A204.1 (cell line): ENCODE measurements at regions not wholly inside any gene's neighbourhood (a gene's known extent, or its start where the extent isn't known, plus 50 kb on each side); places are given as distances from the start of the nearest gene placed in this dataset.
"Not testable (repeated sequence)": the region's sequence is repeated elsewhere in the genome, so short reads cannot be mapped to it uniquely, and the experiment has no call there.

Source experiments
- FAIRE-seq: peaks from 2 replicates; lab custom pipeline; 2012; peaks lifted over from hg19 to GRCh38; lab: Jason Lieb, UNC

- no peak for FAIRE-seq
These were observed 573.1 kb downstream of the ZNF608 start for GRCh38 chr5:124173386-124173785.

GRCh38 chr5:124172389-124173003, 573.9 kb downstream of the ZNF608 start:
- no peak for FAIRE-seq

- not testable (repeated sequence) for FAIRE-seq
These were observed 578.3 kb downstream of the ZNF608 start for GRCh38 chr5:124168093-124168492.

GRCh38 chr5:124162767-124163532, 583.5 kb downstream of the ZNF608 start:
- no peak for FAIRE-seq

GRCh38 chr5:124161266-124161665, 585.2 kb downstream of the ZNF608 start:
- FAIRE-seq = no peak

GRCh38 chr5:124160265-124160664, 586.2 kb downstream of the ZNF608 start:
- no peak for FAIRE-seq

GRCh38 chr5:124157320-124157719, 589.1 kb downstream of the ZNF608 start:
- no peak for FAIRE-seq

GRCh38 chr5:124156415-124156996, 589.9 kb downstream of the ZNF608 start:
- FAIRE-seq = no peak

- no peak for FAIRE-seq
These were observed 591.7 kb downstream of the ZNF608 start for GRCh38 chr5:124154714-124155113.

GRCh38 chr5:124153588-124153987, 592.9 kb downstream of the ZNF608 start:
- no peak for FAIRE-seq

- no peak for FAIRE-seq
These were observed 597.9 kb downstream of the ZNF608 start for GRCh38 chr5:124148574-124148973.

GRCh38 chr5:124140060-124140459, 606.4 kb downstream of the ZNF608 start:
- no peak for FAIRE-seq

GRCh38 chr5:124139477-124139876, 607.0 kb downstream of the ZNF608 start:
- no peak for FAIRE-seq

GRCh38 chr5:124136609-124137008, 609.8 kb downstream of the ZNF608 start:
- FAIRE-seq = no peak

- no peak for FAIRE-seq
These were observed 611.5 kb downstream of the ZNF608 start for GRCh38 chr5:124134941-124135340.

GRCh38 chr5:124133406-124133805, 613.0 kb downstream of the ZNF608 start:
- peak; percentile 83 for FAIRE-seq

GRCh38 chr5:124132843-124133242, 613.6 kb downstream of the ZNF608 start:
- no peak for FAIRE-seq

- FAIRE-seq = no peak
These were observed 615.0 kb downstream of the ZNF608 start for GRCh38 chr5:124131466-124131865.

GRCh38 chr5:124130816-124131215, 615.6 kb downstream of the ZNF608 start:
- FAIRE-seq = no peak

- no peak for FAIRE-seq
These were observed 616.9 kb downstream of the CSNK1G3 start for GRCh38 chr5:124128867-124129266.

- FAIRE-seq = no peak
These were observed 614.7 kb downstream of the CSNK1G3 start for GRCh38 chr5:124126504-124127217.

- no peak for FAIRE-seq
These were observed 612.8 kb downstream of the CSNK1G3 start for GRCh38 chr5:124124711-124125229.

- no peak for FAIRE-seq
These were observed 609.2 kb downstream of the CSNK1G3 start for GRCh38 chr5:124121198-124121597.
